ENCODE measurements at regions not wholly inside any gene's neighbourhood (a gene's known extent, or its start where the extent isn't known, plus 50 kb on each side); places are given as distances from the start of the nearest gene placed in this dataset.

DNA sequence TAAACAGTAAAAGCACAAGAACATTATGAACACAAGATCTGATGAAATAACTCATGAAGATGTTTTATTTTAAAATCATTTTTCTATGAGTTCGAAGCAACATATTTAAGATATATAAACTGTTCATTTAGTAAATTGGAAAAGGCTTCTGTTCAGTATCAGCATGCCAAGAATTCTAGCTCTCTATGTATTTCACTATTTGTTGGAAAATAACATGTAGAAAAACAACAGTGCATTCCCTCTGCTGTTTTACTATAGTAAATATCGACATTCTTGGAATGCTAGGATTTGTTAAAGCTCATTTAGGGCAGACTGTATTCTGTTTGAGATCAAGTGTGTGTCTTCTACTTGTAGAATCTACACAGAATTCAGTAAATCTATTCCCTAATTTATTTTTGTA lies 750.2 kb downstream of the CCDC85A start:
- H3K36me3 ChIP-seq, result no peaks in the 10 kb centered on the region
- H3K4me1 ChIP-seq (ENCODE audit: control insufficient read depth in 1 of 2, insufficient read depth in 1 of 2, low read depth in 1 of 2, low read length in 1 of 2), result no peaks in the 10 kb centered on the region
- TF ChIP-seq, protein P1, sequence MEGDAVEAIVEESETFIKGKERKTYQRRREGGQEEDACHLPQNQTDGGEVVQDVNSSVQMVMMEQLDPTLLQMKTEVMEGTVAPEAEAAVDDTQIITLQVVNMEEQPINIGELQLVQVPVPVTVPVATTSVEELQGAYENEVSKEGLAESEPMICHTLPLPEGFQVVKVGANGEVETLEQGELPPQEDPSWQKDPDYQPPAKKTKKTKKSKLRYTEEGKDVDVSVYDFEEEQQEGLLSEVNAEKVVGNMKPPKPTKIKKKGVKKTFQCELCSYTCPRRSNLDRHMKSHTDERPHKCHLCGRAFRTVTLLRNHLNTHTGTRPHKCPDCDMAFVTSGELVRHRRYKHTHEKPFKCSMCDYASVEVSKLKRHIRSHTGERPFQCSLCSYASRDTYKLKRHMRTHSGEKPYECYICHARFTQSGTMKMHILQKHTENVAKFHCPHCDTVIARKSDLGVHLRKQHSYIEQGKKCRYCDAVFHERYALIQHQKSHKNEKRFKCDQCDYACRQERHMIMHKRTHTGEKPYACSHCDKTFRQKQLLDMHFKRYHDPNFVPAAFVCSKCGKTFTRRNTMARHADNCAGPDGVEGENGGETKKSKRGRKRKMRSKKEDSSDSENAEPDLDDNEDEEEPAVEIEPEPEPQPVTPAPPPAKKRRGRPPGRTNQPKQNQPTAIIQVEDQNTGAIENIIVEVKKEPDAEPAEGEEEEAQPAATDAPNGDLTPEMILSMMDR (IDR thresholded peaks at IDR 0.05), result no peak
- no peaks in the 10 kb centered on the region for H3K9me3 ChIP-seq
- H3K4me3 ChIP-seq (ENCODE audit: low read depth in 1 of 2, low read length in 1 of 2), result no peak overlapping the region
- no peaks in the 10 kb centered on the region for H3K27me3 ChIP-seq
- no peak overlapping the region for H3K27ac ChIP-seq

DNA sequence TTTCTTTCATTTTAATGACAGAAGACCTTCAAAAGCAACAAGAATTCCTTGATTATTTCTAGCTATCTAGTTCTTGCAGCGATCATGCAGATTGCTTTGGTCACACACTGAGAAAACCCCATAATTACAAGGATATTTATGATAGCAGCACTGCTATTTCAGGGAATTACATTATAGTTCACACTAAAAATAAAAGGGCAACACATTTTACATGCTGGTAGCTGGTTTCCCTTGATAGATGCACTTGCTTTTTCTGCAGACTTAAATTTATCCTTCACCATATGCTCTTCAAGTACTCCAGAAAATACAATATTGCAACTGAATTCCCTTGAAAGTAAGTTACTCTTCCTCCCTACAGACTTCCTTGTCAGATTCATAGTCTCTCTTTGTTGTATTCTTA lies 751.1 kb downstream of the CCDC85A start:
- TF ChIP-seq, protein P1 (IDR thresholded peaks at IDR 0.05), result no peak

DNA sequence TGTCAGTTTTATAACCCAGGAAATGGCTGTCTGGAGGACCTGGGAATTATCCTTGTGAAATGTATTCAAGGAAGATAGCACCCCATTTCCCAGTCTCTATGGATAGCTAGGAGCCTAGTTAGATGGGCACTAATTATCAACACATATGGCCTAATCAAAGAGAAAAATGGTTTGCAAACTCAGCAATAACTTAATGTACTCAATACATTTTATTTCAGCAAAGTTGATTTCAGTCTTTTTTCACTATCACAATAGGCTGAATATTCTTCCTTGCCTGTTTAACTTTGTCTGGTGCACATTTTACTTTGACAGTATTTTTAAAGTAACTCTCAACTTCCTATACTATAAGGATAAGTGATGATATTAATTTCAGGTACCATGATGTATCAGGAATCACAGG lies 756.3 kb downstream of the CCDC85A start:
- H3K4me3 ChIP-seq (ENCODE audit: low read depth in 1 of 2, low read length in 1 of 2), result no peak overlapping the region
- H3K4me1 ChIP-seq (ENCODE audit: control insufficient read depth in 1 of 2, insufficient read depth in 1 of 2, low read depth in 1 of 2, low read length in 1 of 2), result no peaks in the 10 kb centered on the region
- TF ChIP-seq, protein P1 (IDR thresholded peaks at IDR 0.05), result no peak
- no peak overlapping the region for H3K27ac ChIP-seq
- H3K27me3 ChIP-seq, result no peaks in the 10 kb centered on the region
- H3K9me3 ChIP-seq, result no peaks in the 10 kb centered on the region
- H3K36me3 ChIP-seq, result no peaks in the 10 kb centered on the region

More for the DNA sequence above, 751.1 kb downstream of the CCDC85A start:
- no peak overlapping the region for H3K4me3 ChIP-seq (ENCODE audit: low read depth in 1 of 2, low read length in 1 of 2)
- no peaks in the 10 kb centered on the region for H3K27me3 ChIP-seq
- no peaks in the 10 kb centered on the region for H3K36me3 ChIP-seq
- no peak overlapping the region for H3K27ac ChIP-seq
- no peaks in the 10 kb centered on the region for H3K4me1 ChIP-seq (ENCODE audit: control insufficient read depth in 1 of 2, insufficient read depth in 1 of 2, low read depth in 1 of 2, low read length in 1 of 2)
- H3K9me3 ChIP-seq, result no peaks in the 10 kb centered on the region

DNA sequence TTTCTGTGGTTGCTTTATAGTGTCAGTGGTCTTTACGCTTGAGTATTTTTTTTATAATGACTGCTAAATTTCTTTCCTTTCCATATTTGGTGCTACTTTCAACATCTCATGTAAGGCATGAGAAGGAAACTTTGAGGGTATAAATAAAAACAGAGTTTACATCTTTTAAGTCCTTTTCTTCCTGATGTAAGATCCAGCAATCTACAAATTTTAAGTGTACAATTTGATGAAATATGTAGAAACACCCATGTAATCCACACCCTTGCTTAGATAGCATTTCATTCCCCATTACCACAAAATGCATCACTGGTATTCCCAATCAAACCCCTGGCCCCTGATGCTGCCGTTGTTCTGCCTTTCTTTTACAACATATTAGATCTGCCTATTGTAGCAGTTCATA lies 769.1 kb downstream of the CCDC85A start:
- Histone ChIP-seq H3K4me3 (ENCODE audit: low read depth in 1 of 2, low read length in 1 of 2) (no peak overlapping the region), H3K27me3 (no peaks in the 10 kb centered on the region)
- TF ChIP-seq, protein P1 (IDR thresholded peaks at IDR 0.05), result no peak

DNA sequence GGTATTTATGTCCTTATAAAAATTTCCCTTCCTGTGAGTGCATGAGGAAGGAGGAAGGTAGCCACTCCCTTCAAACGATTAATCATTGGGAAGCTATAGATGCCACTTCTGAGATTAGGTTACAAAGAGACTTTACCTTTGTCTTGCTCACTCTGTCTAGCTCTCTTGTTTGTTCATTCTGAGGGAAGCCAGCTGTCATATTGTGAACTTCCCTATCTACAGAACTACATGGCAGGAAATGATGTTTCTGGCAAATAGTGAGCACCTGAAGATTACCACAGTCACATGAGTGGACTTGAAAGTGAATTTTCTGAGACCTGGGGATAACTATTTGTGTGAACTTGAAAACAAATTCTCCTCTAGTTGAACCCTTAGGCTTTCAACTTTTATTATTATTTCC lies 776.8 kb downstream of the CCDC85A start:
- H3K27me3 ChIP-seq, result no peaks in the 10 kb centered on the region
- TF ChIP-seq, protein P1 (IDR thresholded peaks at IDR 0.05), result no peak
- H3K4me1 ChIP-seq (ENCODE audit: control insufficient read depth in 1 of 2, insufficient read depth in 1 of 2, low read depth in 1 of 2, low read length in 1 of 2), result no peaks in the 10 kb centered on the region
- H3K27ac ChIP-seq, result no peak overlapping the region
- H3K4me3 ChIP-seq (ENCODE audit: low read depth in 1 of 2, low read length in 1 of 2), result no peak overlapping the region
- H3K36me3 ChIP-seq, result no peaks in the 10 kb centered on the region
- no peaks in the 10 kb centered on the region for H3K9me3 ChIP-seq

More for the DNA sequence above, 769.1 kb downstream of the CCDC85A start:
- Histone ChIP-seq H3K4me1 (ENCODE audit: control insufficient read depth in 1 of 2, insufficient read depth in 1 of 2, low read depth in 1 of 2, low read length in 1 of 2) (no peaks in the 10 kb centered on the region), H3K27ac (no peak overlapping the region), H3K36me3 (no peaks in the 10 kb centered on the region), H3K9me3 (no peaks in the 10 kb centered on the region)

DNA sequence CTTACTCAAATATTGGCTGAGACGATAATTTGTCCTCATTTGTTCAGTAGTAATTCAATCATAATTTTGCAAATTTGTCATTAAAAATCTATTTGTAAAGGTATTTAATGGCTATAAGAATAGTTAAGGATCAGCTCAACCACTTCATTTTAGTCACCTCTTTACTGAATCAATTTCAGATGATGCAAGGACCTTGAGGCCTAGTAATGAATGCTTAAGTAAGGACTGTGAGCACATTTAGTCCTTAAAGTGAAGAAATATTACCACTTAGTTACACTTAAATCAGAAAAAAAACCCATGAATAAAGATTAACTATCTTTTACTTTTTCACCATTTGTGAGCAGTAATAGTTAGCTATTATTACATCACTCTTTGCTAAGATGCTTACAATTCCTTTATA lies 778.9 kb downstream of the CCDC85A start:
- Histone ChIP-seq H3K36me3 (no peaks in the 10 kb centered on the region), H3K27me3 (no peaks in the 10 kb centered on the region), H3K4me1 (ENCODE audit: control insufficient read depth in 1 of 2, insufficient read depth in 1 of 2, low read depth in 1 of 2, low read length in 1 of 2) (no peaks in the 10 kb centered on the region), H3K4me3 (ENCODE audit: low read depth in 1 of 2, low read length in 1 of 2) (no peak overlapping the region), H3K9me3 (no peaks in the 10 kb centered on the region), H3K27ac (no peak overlapping the region)
- TF ChIP-seq, protein P1 (IDR thresholded peaks at IDR 0.05), result no peak

All from neutrophil (primary cell).